ENCODE measurements at regions not wholly inside any gene's neighbourhood (a gene's known extent, or its start where the extent isn't known, plus 50 kb on each side); places are given as distances from the start of the nearest gene placed in this dataset.

- Mint-ChIP-seq H3K27ac (no peak overlapping the region), H3K27me3 (ENCODE audit: insufficient read depth) (no peaks in the 10 kb centered on the region), H3K9me3 (peaks cover 35% of the 10 kb centered on the region), H3K4me3 (no peak overlapping the region), H3K4me1 (ENCODE audit: low read depth) (no peaks in the 10 kb centered on the region), H3K36me3 (ENCODE audit: low read depth) (no peaks in the 10 kb centered on the region; the same call in 1 of the 2 replicates)
- TF ChIP-seq CTCF (IDR thresholded peaks at IDR 0.05): no peak
- DNase-seq: no peak
Observed at GRCh38 chr13:67769063-67769986, 539.2 kb upstream of the PCDH9 start.

GRCh38 chr13:67763984-67764383 lies 533.8 kb upstream of the PCDH9 start:
- H3K36me3 Mint-ChIP-seq (ENCODE audit: low read depth): no peaks in the 10 kb centered on the region; the same call in 1 of the 2 replicates
- H3K27me3 Mint-ChIP-seq (ENCODE audit: insufficient read depth): no peaks in the 10 kb centered on the region
- no peak for DNase-seq
- no peaks in the 10 kb centered on the region for H3K4me1 Mint-ChIP-seq (ENCODE audit: low read depth)
- peaks cover 27% of the 10 kb centered on the region for H3K9me3 Mint-ChIP-seq
- TF ChIP-seq CTCF (IDR thresholded peaks at IDR 0.05): no peak
- H3K27ac Mint-ChIP-seq: no peak overlapping the region
- no peak overlapping the region for H3K4me3 Mint-ChIP-seq

- no peaks in the 10 kb centered on the region for H3K27me3 Mint-ChIP-seq (ENCODE audit: insufficient read depth)
- no peaks in the 10 kb centered on the region; the same call in 1 of the 2 replicates for H3K36me3 Mint-ChIP-seq (ENCODE audit: low read depth)
- no peak overlapping the region for H3K4me3 Mint-ChIP-seq
Observed at GRCh38 chr13:67763384-67763783, 533.2 kb upstream of the PCDH9 start.

GRCh38 chr13:67758975-67759374 lies 528.8 kb upstream of the PCDH9 start:
- TF ChIP-seq CTCF (IDR thresholded peaks at IDR 0.05): no peak

More at GRCh38 chr13:67763384-67763783, 533.2 kb upstream of the PCDH9 start:
- Mint-ChIP-seq H3K9me3 (peaks cover 24% of the 10 kb centered on the region), H3K4me1 (ENCODE audit: low read depth) (no peaks in the 10 kb centered on the region), H3K27ac (no peak overlapping the region)
- TF ChIP-seq CTCF (IDR thresholded peaks at IDR 0.05): no peak
- no peak for DNase-seq

GRCh38 chr13:67754012-67754411 lies 523.9 kb upstream of the PCDH9 start:
- no peak for DNase-seq
- H3K9me3 Mint-ChIP-seq: peaks cover 64% of the 10 kb centered on the region
- H3K4me1 Mint-ChIP-seq (ENCODE audit: low read depth): no peaks in the 10 kb centered on the region
- no peak overlapping the region for H3K4me3 Mint-ChIP-seq
- no peaks in the 10 kb centered on the region for H3K27me3 Mint-ChIP-seq (ENCODE audit: insufficient read depth)
- TF ChIP-seq CTCF (IDR thresholded peaks at IDR 0.05): no peak
- H3K36me3 Mint-ChIP-seq (ENCODE audit: low read depth): peaks cover 10% of the 10 kb centered on the region; the same call in 1 of the 2 replicates
- no peak overlapping the region for H3K27ac Mint-ChIP-seq

More at GRCh38 chr13:67758975-67759374, 528.8 kb upstream of the PCDH9 start:
- Mint-ChIP-seq H3K9me3 (peaks cover 47% of the 10 kb centered on the region), H3K4me1 (ENCODE audit: low read depth) (no peaks in the 10 kb centered on the region), H3K36me3 (ENCODE audit: low read depth) (peaks cover 4% of the 10 kb centered on the region; the same call in 1 of the 2 replicates), H3K27ac (no peak overlapping the region), H3K27me3 (ENCODE audit: insufficient read depth) (no peaks in the 10 kb centered on the region), H3K4me3 (no peak overlapping the region)
- no peak for DNase-seq
